Fibroblast of lung (primary cell): ENCODE measurements at regions not wholly inside any gene's neighbourhood (a gene's known extent, or its start where the extent isn't known, plus 50 kb on each side); places are given as distances from the start of the nearest gene placed in this dataset.

Experiments
- DNase-seq, 2 donors: peaks; one replicate each; pipeline versions ENCODE4 v3.0.0 to v3.0.0-alpha.2; 2010; ENCODE audit warnings: low read depth in 2 of 2
- H2AFZ ChIP-seq: 2 replicates; pipeline ENCODE4 v1.5.1; 2012; ENCODE audit warnings: low read length, control low read depth, inconsistent platforms
- H3K27ac ChIP-seq: 2 replicates; pipeline ENCODE4 v1.5.1; 2011; ENCODE audit warnings: low read length, control low read depth; ENCODE audit not compliant: insufficient read depth
- H3K27me3 ChIP-seq: 2 replicates; pipeline ENCODE4 v1.5.1; 2011; ENCODE audit warnings: mild to moderate bottlenecking, low read length; ENCODE audit not compliant: control insufficient read depth, insufficient read depth
- H3K36me3 ChIP-seq: 2 replicates; pipeline ENCODE4 v1.5.1; 2011; ENCODE audit warnings: low read length; ENCODE audit not compliant: control insufficient read depth, insufficient read depth
- H3K4me1 ChIP-seq: 2 replicates; pipeline ENCODE4 v1.5.1; 2011; ENCODE audit warnings: low read length; ENCODE audit not compliant: control insufficient read depth, insufficient read depth; ENCODE audit errors: extremely low read depth
- H3K4me2 ChIP-seq: 2 replicates; pipeline ENCODE4 v1.5.1; 2011; ENCODE audit warnings: low read length, control low read depth; ENCODE audit not compliant: insufficient read depth; ENCODE audit errors: extremely low read depth
- H3K4me3 ChIP-seq, 4 experiments: fragments of 200-600 bp in 1 of 4; sonication (generic) in 1 of 4; replicated peaks in 1 of 4; 2 replicates each; pipeline ENCODE4 v1.5.1; 2011 to 2016; ENCODE audit warnings: low read length in 4 of 4, low read depth in 3 of 4, mild to moderate bottlenecking in 3 of 4, control low read depth in 2 of 4, inconsistent platforms in 1 of 4, mixed read lengths in 1 of 4; ENCODE audit not compliant: insufficient read depth in 1 of 4; ENCODE audit errors: control extremely low read depth in 1 of 4
- H3K79me2 ChIP-seq: 2 replicates; pipeline ENCODE4 v1.5.1; 2012; ENCODE audit warnings: mild to moderate bottlenecking, low read length, inconsistent platforms; ENCODE audit not compliant: control insufficient read depth, insufficient read depth
- H3K9ac ChIP-seq: 2 replicates; pipeline ENCODE4 v1.5.1; 2011; ENCODE audit warnings: mild to moderate bottlenecking, low read length, control low read depth; ENCODE audit not compliant: insufficient read depth
- H3K9me3 ChIP-seq: 2 replicates; pipeline ENCODE4 v1.5.1; 2012; ENCODE audit warnings: low read depth, low read length; ENCODE audit not compliant: control insufficient read depth, insufficient read depth
- H4K20me1 ChIP-seq: 2 replicates; pipeline ENCODE4 v1.5.1; 2011; ENCODE audit warnings: low read length; ENCODE audit not compliant: control insufficient read depth, insufficient read depth; ENCODE audit errors: extremely low read depth
- CTCF ChIP-seq, 2 donors: IDR thresholded peaks in 1 of 2; conservative IDR thresholded peaks in 1 of 2; 1 replicate in 1 of 2; 2 replicates in 1 of 2; pipeline ENCODE4 v1.5.1; 2011 to 2012; ENCODE audit warnings: low read length in 2 of 2, control low read depth in 1 of 2, inconsistent platforms in 1 of 2, low read depth in 1 of 2, mild to moderate bottlenecking in 1 of 2
- EZH2 ChIP-seq: IDR thresholded peaks from 2 replicates; pipeline ENCODE4 v1.5.1; 2012; ENCODE audit warnings: low read length, control low read depth, mild to moderate bottlenecking; ENCODE audit errors: missing control alignments

GRCh38 chr1:98472878-98473277 is 188.6 kb upstream of the SNX7 start:
- H3K36me3 ChIP-seq = no peaks in the 10 kb centered on the region
- no peak overlapping the region for H3K4me3 ChIP-seq
- no peak overlapping the region for H3K9ac ChIP-seq
- no peaks in the 10 kb centered on the region for H3K4me1 ChIP-seq
- H3K27ac ChIP-seq = no peak overlapping the region
- H3K9me3 ChIP-seq = no peaks in the 10 kb centered on the region
- H2AFZ ChIP-seq = no peak overlapping the region
- H3K79me2 ChIP-seq = no peaks in the 10 kb centered on the region
- no peaks in the 10 kb centered on the region for H3K27me3 ChIP-seq
- DNase-seq = no peak
- H4K20me1 ChIP-seq = no peaks in the 10 kb centered on the region
- no peak overlapping the region for H3K4me2 ChIP-seq
- TF ChIP-seq CTCF (conservative IDR thresholded peaks at IDR 0.05 in 1 of 2, IDR thresholded peaks at IDR 0.05 in 1 of 2; ENCODE audit: low read depth in 1 of 2, low read length in 2 of 2) (no peak), EZH2 (no peak)

DNA sequence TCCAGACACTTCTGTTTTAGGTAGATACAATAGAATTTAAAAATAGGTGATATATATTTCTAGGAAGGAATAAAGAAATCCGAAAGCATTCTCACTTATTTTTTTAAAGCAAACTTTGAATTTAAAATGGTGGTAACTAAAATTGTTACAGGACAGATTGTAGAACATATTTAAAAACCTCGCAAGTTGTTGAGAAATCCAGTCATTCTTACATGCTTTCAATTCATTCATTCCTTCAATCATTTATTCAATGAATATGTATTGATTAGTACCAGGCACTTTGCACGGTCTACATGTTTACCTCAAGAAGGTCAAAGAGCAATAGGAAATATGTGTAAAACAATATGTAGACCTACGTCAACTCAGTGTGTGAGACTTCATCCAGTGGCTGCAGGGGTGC is 189.9 kb upstream of the SNX7 start:
- Histone ChIP-seq H2AFZ (no peak overlapping the region), H4K20me1 (no peaks in the 10 kb centered on the region), H3K4me2 (no peak overlapping the region), H3K9ac (no peak overlapping the region), H3K36me3 (no peaks in the 10 kb centered on the region), H3K27ac (no peak overlapping the region), H3K4me1 (no peaks in the 10 kb centered on the region), H3K4me3 (no peak overlapping the region), H3K27me3 (no peaks in the 10 kb centered on the region), H3K9me3 (no peaks in the 10 kb centered on the region), H3K79me2 (no peaks in the 10 kb centered on the region)
- no peak for DNase-seq
- no peak for TF ChIP-seq EZH2

- peak overlapping the region in 1 of 4 experiments; percentile 24 for H3K4me3 ChIP-seq
- H3K27me3 ChIP-seq = no peaks in the 10 kb centered on the region
- H3K79me2 ChIP-seq = no peaks in the 10 kb centered on the region
- no peaks in the 10 kb centered on the region for H3K9me3 ChIP-seq
- no peak overlapping the region for H3K27ac ChIP-seq
- no peaks in the 10 kb centered on the region for H3K36me3 ChIP-seq
- no peak overlapping the region for H2AFZ ChIP-seq
- no peaks in the 10 kb centered on the region for H3K4me1 ChIP-seq
- DNase-seq = peak; percentile 65 to 83
- H4K20me1 ChIP-seq = no peaks in the 10 kb centered on the region
- TF ChIP-seq CTCF (conservative IDR thresholded peaks at IDR 0.05 in 1 of 2, IDR thresholded peaks at IDR 0.05 in 1 of 2; ENCODE audit: low read depth in 1 of 2, low read length in 2 of 2) = peak; percentile 69 to 88
- no peak for TF ChIP-seq EZH2
- H3K4me2 ChIP-seq = no peak overlapping the region
- H3K9ac ChIP-seq = no peak overlapping the region
These were observed 193.3 kb upstream of the SNX7 start for GRCh38 chr1:98468111-98468717.
